HG03575 (cell line): ENCODE measurements at regions not wholly inside any gene's neighbourhood (a gene's known extent, or its start where the extent isn't known, plus 50 kb on each side); places are given as distances from the start of the nearest gene placed in this dataset.

Source experiments
- ATAC-seq: cut with Tn5 transposase; IDR thresholded peaks from one replicate; pipeline ENCODE4 v1.9.1; 2021; ENCODE audit not compliant: unreplicated experiment, insufficient number of reproducible peaks, low FRiP score; ENCODE audit errors: extremely low read depth

DNA sequence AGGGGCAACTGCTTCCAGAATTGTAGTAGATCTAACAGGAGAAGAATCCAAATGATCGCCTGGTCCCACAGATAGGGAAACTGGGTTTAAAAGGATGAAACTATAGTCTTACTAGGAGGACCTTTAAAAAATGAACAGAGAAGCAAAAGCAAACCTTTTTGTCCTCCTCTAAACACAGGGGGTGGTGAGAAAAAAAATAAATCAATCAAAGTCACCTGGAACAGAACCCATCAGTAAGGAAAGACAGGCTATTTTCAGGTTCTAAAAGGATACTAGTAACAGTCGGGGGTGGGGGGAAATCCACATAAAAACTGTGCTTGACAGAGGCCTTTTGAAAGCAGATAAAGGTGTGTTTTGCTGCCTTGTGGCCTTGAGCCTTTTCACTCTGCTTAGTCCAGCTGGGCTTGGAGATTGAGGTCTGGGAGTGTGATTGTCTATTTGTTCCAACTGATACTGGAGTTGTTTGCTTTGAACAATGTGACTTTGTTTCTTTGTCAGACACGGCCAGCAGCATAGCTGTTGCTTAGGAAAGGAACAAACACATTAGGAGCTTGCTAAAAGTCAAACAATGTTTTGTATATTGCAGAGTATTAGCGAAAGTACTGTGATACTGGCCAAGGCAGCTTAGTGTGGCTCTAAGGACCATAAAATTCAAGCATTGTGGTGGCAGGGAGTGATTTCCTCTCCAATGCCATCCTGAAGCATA is 141.1 kb upstream of the IRF2BP2 start:
- ATAC-seq = no peak

DNA sequence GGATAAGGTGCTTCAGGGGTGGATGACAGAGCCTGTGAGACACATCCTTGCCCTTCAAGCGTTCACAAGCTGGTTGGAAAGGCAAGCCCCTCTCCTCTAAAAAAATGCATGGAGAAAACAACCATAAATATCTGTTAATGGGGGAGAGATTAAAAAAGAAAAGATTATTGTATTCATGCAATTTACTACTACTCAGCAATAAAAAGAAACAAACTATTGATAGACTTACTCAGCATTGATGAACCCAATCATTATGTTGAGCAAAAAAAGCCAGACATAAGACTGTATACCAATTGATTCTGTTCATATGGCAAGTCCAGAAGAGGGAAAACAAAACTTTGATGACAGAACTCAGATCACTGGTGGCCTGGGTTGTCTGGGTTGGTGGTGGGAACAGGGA is 138.7 kb upstream of the IRF2BP2 start:
- ATAC-seq = no peak

DNA sequence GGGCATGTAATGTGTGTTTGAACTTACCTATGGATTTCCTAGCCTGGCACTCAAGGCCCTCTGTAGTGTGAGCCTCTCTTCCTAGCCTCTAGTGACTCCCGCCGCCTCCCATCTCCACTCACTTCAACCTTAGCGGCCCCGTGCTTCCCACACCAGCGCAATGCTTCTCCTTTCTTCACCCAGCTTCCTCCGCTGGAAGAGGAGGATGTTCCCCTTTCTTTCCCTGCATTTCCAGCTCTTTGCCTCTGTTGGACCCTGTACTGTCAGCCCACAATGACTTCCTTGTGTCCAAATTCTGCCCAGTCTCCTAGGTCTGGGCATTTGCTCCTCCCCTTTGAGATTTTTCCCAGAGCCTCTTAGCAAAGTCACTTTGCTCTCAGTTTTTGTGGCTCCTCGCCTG is 138.1 kb upstream of the IRF2BP2 start:
- ATAC-seq = no peak

DNA sequence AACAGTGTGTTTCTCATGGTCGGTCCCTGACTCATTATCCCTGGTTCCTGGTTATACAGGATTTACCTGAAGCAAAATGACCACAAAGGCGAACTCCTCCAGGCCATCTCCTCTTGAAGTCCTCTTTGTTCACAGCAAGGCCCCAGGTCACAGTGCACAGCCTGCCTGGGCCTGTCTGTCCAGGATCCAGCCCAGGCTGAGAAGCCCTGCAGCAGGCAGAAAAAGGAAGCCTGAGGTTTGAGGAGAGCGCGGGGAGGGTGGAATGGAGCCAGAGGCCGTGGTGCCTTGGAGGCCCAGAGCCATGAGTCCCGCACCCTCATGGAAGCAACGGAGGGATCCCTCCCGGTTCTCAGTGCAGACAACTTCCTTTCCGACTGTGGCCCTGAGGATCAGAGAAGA is 136.8 kb upstream of the IRF2BP2 start:
- no peak for ATAC-seq

DNA sequence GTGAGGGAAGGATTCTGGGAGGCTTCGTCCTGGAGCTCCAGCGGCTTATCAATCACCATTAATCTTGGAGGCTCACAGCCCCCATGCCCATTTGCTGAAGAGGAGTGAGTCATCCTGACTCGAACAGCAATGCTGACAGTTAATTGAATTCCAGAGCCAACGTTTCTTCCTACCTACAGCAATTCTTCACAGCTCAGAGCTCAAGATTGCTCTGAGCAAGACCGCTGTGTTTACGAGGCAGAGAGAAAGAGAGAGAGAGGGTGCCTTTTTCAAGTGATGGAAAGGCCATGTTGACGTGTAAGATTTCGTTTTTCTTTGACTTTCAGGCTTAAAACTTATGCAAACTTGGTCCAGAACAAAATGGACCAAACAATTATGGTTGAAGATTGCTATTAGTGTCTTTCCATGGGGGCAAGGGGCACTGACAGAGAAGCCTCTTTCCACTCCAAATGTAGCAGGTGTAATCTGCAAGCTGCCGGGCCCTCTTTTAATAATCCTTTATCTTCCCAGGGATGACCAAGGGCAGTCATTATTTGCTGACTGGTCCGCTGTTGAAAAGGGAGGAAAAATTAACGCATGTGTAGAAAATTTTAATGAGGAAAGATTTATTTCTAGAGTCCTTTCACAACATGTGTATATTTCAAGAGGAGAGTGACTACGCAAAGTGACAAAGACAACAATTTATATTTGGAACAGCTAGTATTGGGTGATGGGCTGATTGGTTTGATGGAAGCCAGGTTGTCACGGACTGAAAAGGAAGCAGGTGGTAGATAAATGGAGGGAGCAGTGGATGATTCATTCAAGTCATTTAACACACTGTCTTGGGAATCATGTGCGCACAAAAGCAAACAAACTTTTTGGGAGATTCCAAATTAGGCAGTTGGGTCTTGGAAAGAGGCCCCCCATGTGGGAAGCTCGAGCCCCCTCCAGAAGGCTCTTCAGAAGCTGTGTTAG is 136.1 kb upstream of the IRF2BP2 start:
- no peak for ATAC-seq

- ATAC-seq = no peak
Measured at GRCh38 chr1:234745276-234745675, 135.3 kb upstream of the IRF2BP2 start.

- no peak for ATAC-seq
Measured at GRCh38 chr1:234743791-234744611, 134.0 kb upstream of the IRF2BP2 start.

GRCh38 chr1:234742622-234743021 is 132.6 kb upstream of the IRF2BP2 start:
- no peak for ATAC-seq

GRCh38 chr1:234737967-234738314 is 128.0 kb upstream of the IRF2BP2 start:
- ATAC-seq = no peak

- ATAC-seq = no peak
Measured at GRCh38 chr1:234735916-234736315, 125.9 kb upstream of the IRF2BP2 start.

DNA sequence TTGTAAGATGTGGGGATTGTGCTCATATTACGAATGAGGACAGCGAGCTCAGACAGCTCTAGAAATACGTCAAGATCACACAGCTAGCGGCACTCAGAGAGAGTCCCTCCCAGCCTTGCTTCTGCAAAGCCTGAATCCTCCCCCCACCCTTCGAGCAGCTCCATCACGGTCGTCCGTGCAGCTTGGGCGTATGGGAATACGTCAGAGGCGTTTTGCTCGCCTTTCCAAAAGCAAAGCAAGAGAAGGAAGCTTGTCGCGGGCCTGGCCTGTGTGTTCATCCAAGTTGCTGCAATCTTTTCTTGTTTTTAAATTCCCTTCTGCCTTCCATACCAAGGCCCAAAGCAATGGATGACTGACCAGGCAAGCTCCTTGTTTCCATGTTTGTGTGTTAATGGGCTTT is 125.5 kb upstream of the IRF2BP2 start:
- no peak for ATAC-seq

DNA sequence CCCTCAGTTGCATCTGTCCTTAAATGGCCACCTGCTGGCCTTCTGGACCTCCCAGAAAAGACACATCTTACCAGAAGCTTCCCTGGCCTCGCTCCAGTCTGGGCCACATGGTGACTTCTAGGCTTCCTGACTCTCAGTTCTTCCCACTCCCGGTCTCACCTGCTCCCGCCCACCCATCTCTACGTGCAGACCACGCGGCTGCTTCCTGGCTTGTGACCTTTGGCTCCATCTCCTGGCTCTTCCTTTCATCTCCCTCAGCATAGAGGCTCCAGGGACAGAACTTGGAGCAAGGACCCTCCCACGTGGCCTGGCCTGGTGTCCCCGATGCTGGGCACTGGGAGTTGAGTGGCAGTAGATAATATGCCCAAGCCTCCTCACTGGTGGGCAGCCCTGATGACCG is 124.9 kb upstream of the IRF2BP2 start:
- ATAC-seq = no peak

GRCh38 chr1:234734412-234734835 is 124.4 kb upstream of the IRF2BP2 start:
- no peak for ATAC-seq

DNA sequence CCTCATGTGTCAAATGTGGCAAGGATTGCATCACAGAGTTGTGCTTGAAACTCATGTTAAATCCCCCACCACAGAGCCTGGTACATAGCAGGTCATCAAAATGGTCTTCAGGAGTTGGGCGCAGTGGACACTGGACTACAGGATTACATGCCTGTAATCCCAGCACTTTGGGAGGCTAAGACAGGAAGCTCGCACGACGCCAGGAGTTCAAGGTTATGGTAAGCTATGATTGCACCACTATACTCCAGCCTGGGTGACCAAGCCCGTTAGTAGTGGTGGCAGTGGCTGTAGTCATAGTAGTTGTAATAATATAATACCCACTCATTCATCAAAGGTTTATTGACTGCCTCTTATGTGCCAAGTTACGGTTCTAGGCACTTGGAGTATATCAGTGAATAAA is 123.4 kb upstream of the IRF2BP2 start:
- no peak for ATAC-seq

GRCh38 chr1:234732671-234733390 is 122.9 kb upstream of the IRF2BP2 start:
- no peak for ATAC-seq

DNA sequence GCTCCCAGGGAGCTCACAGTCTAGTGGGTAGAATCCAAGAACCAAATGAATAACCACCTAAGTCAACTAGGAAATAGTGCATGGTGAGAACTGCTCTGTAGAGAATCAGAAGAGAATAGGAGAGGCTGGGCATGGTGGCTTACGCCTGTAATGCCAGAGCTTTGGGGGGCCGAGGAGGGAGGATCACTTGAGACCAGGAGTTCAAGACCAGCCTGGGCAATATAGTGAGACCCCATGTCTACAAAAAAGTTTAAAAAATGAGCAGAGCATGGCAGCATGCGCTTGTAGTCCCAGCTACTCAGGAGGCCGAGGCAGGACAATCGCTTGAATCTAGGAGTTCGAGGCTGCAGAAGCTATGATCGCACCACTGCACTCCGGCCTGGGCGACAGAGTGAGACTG is 122.3 kb upstream of the IRF2BP2 start:
- ATAC-seq = no peak

- no peak for ATAC-seq
Measured at GRCh38 chr1:234731569-234732085, 121.6 kb upstream of the IRF2BP2 start.

GRCh38 chr1:234730770-234731568 is 121.0 kb upstream of the IRF2BP2 start:
- no peak for ATAC-seq
